Neural progenitor cell (in vitro differentiated cells): ENCODE measurements at regions not wholly inside any gene's neighbourhood (a gene's known extent, or its start where the extent isn't known, plus 50 kb on each side); places are given as distances from the start of the nearest gene placed in this dataset.
"Not testable (repeated sequence)": the region's sequence is repeated elsewhere in the genome, so short reads cannot be mapped to it uniquely, and the experiment has no call there.

ENCODE experiments used
- EZH2 ChIP-seq: fragments of 200-600 bp; sonication (generic); IDR thresholded peaks from 2 replicates; pipeline ENCODE4 v1.6.1; 2017; ENCODE audit warnings: antibody characterized with exemption, mild to moderate bottlenecking, moderate library complexity
- EZH2phosphoT487 ChIP-seq: fragments of 200-600 bp; sonication (generic); IDR thresholded peaks from 2 replicates; pipeline ENCODE4 v1.6.1; 2017; ENCODE audit warnings: antibody characterized with exemption
- TF ChIP-seq, protein P1 (sequence below): fragments of 200-600 bp; sonication (generic); IDR thresholded peaks from 2 replicates; pipeline ENCODE4 v1.5.1; 2017; ENCODE audit warnings: antibody characterized with exemption, mild to moderate bottlenecking

DNA sequence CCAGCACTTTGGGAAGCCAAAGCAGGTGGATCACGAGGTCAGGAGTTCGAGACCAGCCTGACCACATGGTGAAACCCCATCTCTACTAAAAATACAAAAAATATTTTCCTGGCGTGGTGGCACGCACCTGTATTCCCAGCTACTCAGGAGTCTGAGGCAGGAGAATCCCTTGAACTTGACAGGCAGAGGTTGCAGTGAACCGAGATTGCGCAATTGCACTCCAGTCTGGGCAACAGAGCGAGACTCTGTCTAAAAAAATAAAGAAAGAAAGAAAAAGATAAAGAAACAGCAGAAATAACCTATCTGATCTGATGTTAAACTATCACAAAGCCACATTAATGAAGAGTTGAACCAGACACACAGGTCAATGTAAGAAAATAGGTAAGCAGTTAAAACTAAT is 696.2 kb upstream of the SALL3 start:
- TF ChIP-seq, protein P1, sequence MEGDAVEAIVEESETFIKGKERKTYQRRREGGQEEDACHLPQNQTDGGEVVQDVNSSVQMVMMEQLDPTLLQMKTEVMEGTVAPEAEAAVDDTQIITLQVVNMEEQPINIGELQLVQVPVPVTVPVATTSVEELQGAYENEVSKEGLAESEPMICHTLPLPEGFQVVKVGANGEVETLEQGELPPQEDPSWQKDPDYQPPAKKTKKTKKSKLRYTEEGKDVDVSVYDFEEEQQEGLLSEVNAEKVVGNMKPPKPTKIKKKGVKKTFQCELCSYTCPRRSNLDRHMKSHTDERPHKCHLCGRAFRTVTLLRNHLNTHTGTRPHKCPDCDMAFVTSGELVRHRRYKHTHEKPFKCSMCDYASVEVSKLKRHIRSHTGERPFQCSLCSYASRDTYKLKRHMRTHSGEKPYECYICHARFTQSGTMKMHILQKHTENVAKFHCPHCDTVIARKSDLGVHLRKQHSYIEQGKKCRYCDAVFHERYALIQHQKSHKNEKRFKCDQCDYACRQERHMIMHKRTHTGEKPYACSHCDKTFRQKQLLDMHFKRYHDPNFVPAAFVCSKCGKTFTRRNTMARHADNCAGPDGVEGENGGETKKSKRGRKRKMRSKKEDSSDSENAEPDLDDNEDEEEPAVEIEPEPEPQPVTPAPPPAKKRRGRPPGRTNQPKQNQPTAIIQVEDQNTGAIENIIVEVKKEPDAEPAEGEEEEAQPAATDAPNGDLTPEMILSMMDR, result not testable (repeated sequence)
- not testable (repeated sequence) for TF ChIP-seq EZH2phosphoT487, EZH2
